Panc1 (cell line): ENCODE measurements at regions not wholly inside any gene's neighbourhood (a gene's known extent, or its start where the extent isn't known, plus 50 kb on each side); places are given as distances from the start of the nearest gene placed in this dataset.

ENCODE experiments used
- ATAC-seq: fragments of 200-7000 bp; cut with Tn5 transposase; 2 replicates; pipeline ENCODE4 v1.9.1; 2020; ENCODE audit warnings: mild to moderate bottlenecking, moderate library complexity
- BruUV-seq: library from RNA; stranded (reverse); fragments of 400-500 nt; replicated peaks from 2 replicates; lab custom pipeline; 2021; lab: Mats Ljungman, UMichigan
- CTCF ChIA-PET: fragments of 300-600 bp; sonication (Branson Sonifier 250); formaldehyde crosslinking; loops from one replicate; lab custom pipeline; 2022; ENCODE audit warnings: antibody characterized with exemption; lab: Charles Lee
- POLR2A ChIA-PET: fragments of 300-600 bp; sonication (Branson Sonifier 250); formaldehyde crosslinking; loops from one replicate; lab custom pipeline; 2022; ENCODE audit warnings: antibody characterized with exemption; lab: Charles Lee
- DNase-seq: peaks from one replicate; pipeline ENCODE4 v3.0.0-alpha.2; 2010; ENCODE audit warnings: low read depth, low spot score
- H3K27ac ChIP-seq: 2 replicates; pipeline ENCODE4 v1.5.1; 2011; ENCODE audit warnings: mild to moderate bottlenecking, low read length, inconsistent platforms
- H3K27me3 ChIP-seq: fragments of 200-500 bp; sonication (Bioruptor generic); 2 replicates; pipeline ENCODE4 v1.6.0; 2014; ENCODE audit warnings: low read length, inconsistent platforms; ENCODE audit not compliant: control insufficient read depth, insufficient read depth
- H3K36me3 ChIP-seq: fragments of 200-500 bp; sonication (Bioruptor generic); 2 replicates; pipeline ENCODE4 v1.5.1; 2014; ENCODE audit warnings: inconsistent platforms, mild to moderate bottlenecking, low read length, moderate library complexity; ENCODE audit not compliant: control insufficient read depth, insufficient read depth
- H3K4me1 ChIP-seq: 2 replicates; pipeline ENCODE4 v1.5.1; 2011; ENCODE audit warnings: inconsistent platforms, mild to moderate bottlenecking, low read length, moderate library complexity; ENCODE audit not compliant: control insufficient read depth, insufficient read depth
- H3K4me3 ChIP-seq, 2 experiments: 2 replicates each; pipeline ENCODE4 v1.5.1; 2011 to 2012; ENCODE audit warnings: low read depth in 2 of 2, low read length in 2 of 2, mild to moderate bottlenecking in 2 of 2, inconsistent platforms in 1 of 2, moderate library complexity in 1 of 2
- H3K9me3 ChIP-seq: fragments of 200-500 bp; sonication (Bioruptor generic); 2 replicates; pipeline ENCODE4 v1.5.1; 2014; ENCODE audit warnings: low read depth, mild to moderate bottlenecking, inconsistent platforms, low read length, moderate library complexity; ENCODE audit not compliant: control insufficient read depth, insufficient read depth
- POLR2AphosphoS5 ChIP-seq: IDR thresholded peaks from 2 replicates; pipeline ENCODE4 v1.6.1; 2012; ENCODE audit warnings: mild to moderate bottlenecking, low read depth, low read length, moderate library complexity
- SIN3A ChIP-seq: IDR thresholded peaks from 2 replicates; pipeline ENCODE4 v1.6.1; 2012; ENCODE audit warnings: low read depth, mild to moderate bottlenecking, low read length, moderate library complexity, borderline replicate concordance; ENCODE audit not compliant: insufficient read depth
- TCF7L2 ChIP-seq: IDR thresholded peaks from 2 replicates; pipeline ENCODE4 v1.6.1; 2011; ENCODE audit warnings: mild to moderate bottlenecking, low read depth, low read length, inconsistent platforms
- in situ Hi-C: cut with HindIII; loops from 2 replicates; pipeline ENCODE4 v1.10.0; 2016; ENCODE audit warnings: low sequenced_read_pairs, low pct_unique_long_range_greater_than_20kb
- intact Hi-C: fragments of 100-400 bp; cut with micrococcal nuclease; formaldehyde crosslinking; loops from one replicate; pipeline ENCODE4 v1.10.0; 2022; ENCODE audit not compliant: unreplicated experiment
- TF ChIP-seq, protein P1 (sequence below), 2 experiments: IDR thresholded peaks; 2 replicates each; pipeline ENCODE4 v1.6.1; 2011 to 2012; ENCODE audit warnings: low read depth in 2 of 2, control low read depth in 1 of 2, low read length in 1 of 2, mild to moderate bottlenecking in 1 of 2, moderate library complexity in 1 of 2; ENCODE audit not compliant: insufficient read depth in 1 of 2
- TF ChIP-seq, protein P2 (sequence below): fragments of 450-650 bp; IDR thresholded peaks from 2 replicates; pipeline ENCODE4 v1.5.1; 2017; ENCODE audit warnings: mild to moderate bottlenecking

DNA sequence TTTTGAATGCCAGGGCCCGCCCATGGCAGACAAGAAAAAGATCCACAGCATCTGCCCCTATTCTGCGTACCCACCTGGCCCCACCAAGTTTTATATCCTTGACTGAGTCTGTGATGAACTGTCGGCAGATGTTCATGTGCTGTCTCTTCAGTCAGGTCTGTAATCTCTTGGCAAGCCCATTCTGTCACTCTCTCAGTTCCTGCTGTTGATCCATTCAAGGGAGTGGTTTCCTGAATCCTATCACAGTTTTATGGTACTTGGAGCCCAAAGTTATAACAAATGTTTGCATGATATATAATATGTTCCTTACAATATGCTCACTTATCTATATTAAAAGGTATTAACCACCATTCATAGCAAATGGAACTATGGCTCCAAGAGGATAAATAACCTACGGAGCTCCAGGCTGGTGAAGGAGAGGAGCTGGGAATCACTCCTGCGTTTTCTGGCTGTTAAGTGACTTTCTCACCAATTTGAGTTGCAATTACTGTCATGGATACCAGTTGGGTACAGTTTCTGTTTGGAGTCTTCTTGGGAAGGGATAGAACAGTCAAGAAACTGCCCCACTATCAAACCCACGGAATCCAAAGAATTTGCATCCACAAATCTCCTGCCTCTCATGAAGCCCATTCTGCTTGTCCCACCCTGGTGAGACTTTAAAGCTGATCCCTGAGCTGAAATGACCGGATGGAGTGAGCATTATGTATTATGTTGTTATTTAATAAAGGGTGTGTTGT is 103.4 kb upstream of the SPRY4 start:
- H3K27me3 ChIP-seq: no peaks in the 10 kb centered on the region
- intact Hi-C loops: no loop called here
- no peak overlapping the region for H3K4me3 ChIP-seq
- no peaks in the 10 kb centered on the region for H3K9me3 ChIP-seq
- TF ChIP-seq SIN3A: no peak
- TF ChIP-seq, protein P1, sequence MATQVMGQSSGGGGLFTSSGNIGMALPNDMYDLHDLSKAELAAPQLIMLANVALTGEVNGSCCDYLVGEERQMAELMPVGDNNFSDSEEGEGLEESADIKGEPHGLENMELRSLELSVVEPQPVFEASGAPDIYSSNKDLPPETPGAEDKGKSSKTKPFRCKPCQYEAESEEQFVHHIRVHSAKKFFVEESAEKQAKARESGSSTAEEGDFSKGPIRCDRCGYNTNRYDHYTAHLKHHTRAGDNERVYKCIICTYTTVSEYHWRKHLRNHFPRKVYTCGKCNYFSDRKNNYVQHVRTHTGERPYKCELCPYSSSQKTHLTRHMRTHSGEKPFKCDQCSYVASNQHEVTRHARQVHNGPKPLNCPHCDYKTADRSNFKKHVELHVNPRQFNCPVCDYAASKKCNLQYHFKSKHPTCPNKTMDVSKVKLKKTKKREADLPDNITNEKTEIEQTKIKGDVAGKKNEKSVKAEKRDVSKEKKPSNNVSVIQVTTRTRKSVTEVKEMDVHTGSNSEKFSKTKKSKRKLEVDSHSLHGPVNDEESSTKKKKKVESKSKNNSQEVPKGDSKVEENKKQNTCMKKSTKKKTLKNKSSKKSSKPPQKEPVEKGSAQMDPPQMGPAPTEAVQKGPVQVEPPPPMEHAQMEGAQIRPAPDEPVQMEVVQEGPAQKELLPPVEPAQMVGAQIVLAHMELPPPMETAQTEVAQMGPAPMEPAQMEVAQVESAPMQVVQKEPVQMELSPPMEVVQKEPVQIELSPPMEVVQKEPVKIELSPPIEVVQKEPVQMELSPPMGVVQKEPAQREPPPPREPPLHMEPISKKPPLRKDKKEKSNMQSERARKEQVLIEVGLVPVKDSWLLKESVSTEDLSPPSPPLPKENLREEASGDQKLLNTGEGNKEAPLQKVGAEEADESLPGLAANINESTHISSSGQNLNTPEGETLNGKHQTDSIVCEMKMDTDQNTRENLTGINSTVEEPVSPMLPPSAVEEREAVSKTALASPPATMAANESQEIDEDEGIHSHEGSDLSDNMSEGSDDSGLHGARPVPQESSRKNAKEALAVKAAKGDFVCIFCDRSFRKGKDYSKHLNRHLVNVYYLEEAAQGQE (IDR thresholded peaks at IDR 0.05; ENCODE audit: insufficient read depth in 1 of 2, low read depth in 2 of 2, low read length in 1 of 2): no peak
- TF ChIP-seq POLR2AphosphoS5: no peak
- TF ChIP-seq, protein P2, sequence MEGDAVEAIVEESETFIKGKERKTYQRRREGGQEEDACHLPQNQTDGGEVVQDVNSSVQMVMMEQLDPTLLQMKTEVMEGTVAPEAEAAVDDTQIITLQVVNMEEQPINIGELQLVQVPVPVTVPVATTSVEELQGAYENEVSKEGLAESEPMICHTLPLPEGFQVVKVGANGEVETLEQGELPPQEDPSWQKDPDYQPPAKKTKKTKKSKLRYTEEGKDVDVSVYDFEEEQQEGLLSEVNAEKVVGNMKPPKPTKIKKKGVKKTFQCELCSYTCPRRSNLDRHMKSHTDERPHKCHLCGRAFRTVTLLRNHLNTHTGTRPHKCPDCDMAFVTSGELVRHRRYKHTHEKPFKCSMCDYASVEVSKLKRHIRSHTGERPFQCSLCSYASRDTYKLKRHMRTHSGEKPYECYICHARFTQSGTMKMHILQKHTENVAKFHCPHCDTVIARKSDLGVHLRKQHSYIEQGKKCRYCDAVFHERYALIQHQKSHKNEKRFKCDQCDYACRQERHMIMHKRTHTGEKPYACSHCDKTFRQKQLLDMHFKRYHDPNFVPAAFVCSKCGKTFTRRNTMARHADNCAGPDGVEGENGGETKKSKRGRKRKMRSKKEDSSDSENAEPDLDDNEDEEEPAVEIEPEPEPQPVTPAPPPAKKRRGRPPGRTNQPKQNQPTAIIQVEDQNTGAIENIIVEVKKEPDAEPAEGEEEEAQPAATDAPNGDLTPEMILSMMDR: no peak
- TF ChIP-seq TCF7L2: no peak
- DNase-seq (no peak), ATAC-seq (no peak)
- H3K27ac ChIP-seq: no peak overlapping the region
- CTCF ChIA-PET: no interaction called here
- POLR2A ChIA-PET: no interaction called here
- H3K36me3 ChIP-seq: no peaks in the 10 kb centered on the region
- no peaks in the 10 kb centered on the region for H3K4me1 ChIP-seq
- BruUV-seq: no TSS peak
- in situ Hi-C loops: no loop called here

DNA sequence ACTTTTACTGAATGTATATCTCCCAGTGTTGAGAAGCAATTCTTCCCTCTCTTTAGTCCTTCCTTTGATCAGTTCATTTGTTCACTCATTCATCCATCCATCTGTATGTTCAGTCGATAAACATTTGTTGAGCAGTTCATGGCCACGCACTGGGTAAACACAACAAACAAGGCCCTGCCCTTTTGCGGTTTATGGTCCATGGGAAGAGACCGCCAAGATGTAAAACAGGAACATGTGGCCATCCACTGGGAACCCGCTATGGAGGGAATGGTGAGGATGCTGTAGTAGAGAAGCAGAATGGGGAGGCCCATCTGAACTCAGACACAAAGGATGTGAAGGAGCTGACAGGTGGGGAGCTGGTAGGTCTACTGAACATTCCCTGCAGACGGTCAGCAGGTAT is 102.7 kb upstream of the SPRY4 start:
- Histone ChIP-seq H3K27me3 (no peaks in the 10 kb centered on the region), H3K9me3 (no peaks in the 10 kb centered on the region), H3K36me3 (no peaks in the 10 kb centered on the region), H3K4me1 (no peaks in the 10 kb centered on the region), H3K27ac (no peak overlapping the region), H3K4me3 (no peak overlapping the region)
- ChIA-PET CTCF (no interaction called here), POLR2A (no interaction called here)
- TF ChIP-seq POLR2AphosphoS5 (no peak), TCF7L2 (no peak), SIN3A (no peak)
- TF ChIP-seq, protein P2: no peak
- TF ChIP-seq, protein P1 (IDR thresholded peaks at IDR 0.05; ENCODE audit: insufficient read depth in 1 of 2, low read depth in 2 of 2, low read length in 1 of 2): no peak
- intact Hi-C loops: no loop called here
- no TSS peak for BruUV-seq
- DNase-seq: no peak
- in situ Hi-C loops: no loop called here
- no peak for ATAC-seq
